ENCODE measurements at regions not wholly inside any gene's neighbourhood (a gene's known extent, or its start where the extent isn't known, plus 50 kb on each side); places are given as distances from the start of the nearest gene placed in this dataset.

- no peak overlapping the region for H3K4me3 ChIP-seq (ENCODE audit: low read depth, low read length)
- no peak for TF ChIP-seq CTCF (conservative IDR thresholded peaks at IDR 0.05; ENCODE audit: low read depth, low read length)
- no peak for DNase-seq (ENCODE audit: low read depth)
Observed at GRCh38 chr15:23994273-23994672, 307.2 kb upstream of the NDN start.

GRCh38 chr15:23998056-23998455, 311.0 kb upstream of the NDN start:
- DNase-seq (ENCODE audit: low read depth), result no peak
- H3K4me3 ChIP-seq (ENCODE audit: low read depth, low read length), result no peak overlapping the region
- TF ChIP-seq CTCF (conservative IDR thresholded peaks at IDR 0.05; ENCODE audit: low read depth, low read length), result no peak

GRCh38 chr15:24008476-24008875, 321.4 kb upstream of the NDN start:
- no peak for DNase-seq (ENCODE audit: low read depth)
- H3K4me3 ChIP-seq (ENCODE audit: low read depth, low read length), result no peak overlapping the region
- TF ChIP-seq CTCF (conservative IDR thresholded peaks at IDR 0.05; ENCODE audit: low read depth, low read length), result no peak

GRCh38 chr15:24017470-24017869, 330.4 kb upstream of the NDN start:
- TF ChIP-seq CTCF (conservative IDR thresholded peaks at IDR 0.05; ENCODE audit: low read depth, low read length), result no peak
- no peak overlapping the region for H3K4me3 ChIP-seq (ENCODE audit: low read depth, low read length)
- DNase-seq (ENCODE audit: low read depth), result no peak

- DNase-seq (ENCODE audit: low read depth), result no peak
- TF ChIP-seq CTCF (conservative IDR thresholded peaks at IDR 0.05; ENCODE audit: low read depth, low read length), result no peak
- no peak overlapping the region for H3K4me3 ChIP-seq (ENCODE audit: low read depth, low read length)
Observed at GRCh38 chr15:24039683-24040082, 352.6 kb upstream of the NDN start.

- DNase-seq (ENCODE audit: low read depth), result no peak
- no peak overlapping the region for H3K4me3 ChIP-seq (ENCODE audit: low read depth, low read length)
- TF ChIP-seq CTCF (conservative IDR thresholded peaks at IDR 0.05; ENCODE audit: low read depth, low read length), result no peak
Observed at GRCh38 chr15:24054547-24055245, 367.6 kb upstream of the NDN start.

Measured in epithelial cell of proximal tubule (primary cell).